GM19438 (cell line): ENCODE measurements at regions not wholly inside any gene's neighbourhood (a gene's known extent, or its start where the extent isn't known, plus 50 kb on each side); places are given as distances from the start of the nearest gene placed in this dataset.

Source experiments
- ATAC-seq: cut with Tn5 transposase; IDR thresholded peaks from one replicate; pipeline ENCODE4 v1.9.1; 2021; ENCODE audit warnings: low read depth; ENCODE audit not compliant: unreplicated experiment

GRCh38 chr5:68405784-68406743 is 190.5 kb downstream of the PIK3R1 start:
- ATAC-seq = no peak

GRCh38 chr5:68406767-68407241 is 191.2 kb downstream of the PIK3R1 start:
- peak; percentile 99 for ATAC-seq

GRCh38 chr5:68407311-68408239 is 192.0 kb downstream of the PIK3R1 start:
- ATAC-seq = peak; percentile 16

- no peak for ATAC-seq
Measured at GRCh38 chr5:68408345-68408871, 192.9 kb downstream of the PIK3R1 start.

- ATAC-seq = no peak
Measured at GRCh38 chr5:68409259-68409658, 193.7 kb downstream of the PIK3R1 start.

GRCh38 chr5:68411161-68411560 is 195.6 kb downstream of the PIK3R1 start:
- no peak for ATAC-seq

- no peak for ATAC-seq
Measured at GRCh38 chr5:68415177-68416085, 199.9 kb downstream of the PIK3R1 start.

GRCh38 chr5:68416714-68417113 is 201.2 kb downstream of the PIK3R1 start:
- ATAC-seq = no peak

- no peak for ATAC-seq
Measured at GRCh38 chr5:68418201-68418600, 202.6 kb downstream of the PIK3R1 start.

GRCh38 chr5:68418680-68419079 is 203.1 kb downstream of the PIK3R1 start:
- no peak for ATAC-seq

GRCh38 chr5:68419081-68419636 is 203.6 kb downstream of the PIK3R1 start:
- ATAC-seq = no peak

- no peak for ATAC-seq
Measured at GRCh38 chr5:68419637-68420452, 204.3 kb downstream of the PIK3R1 start.

- no peak for ATAC-seq
Measured at GRCh38 chr5:68420476-68421344, 205.2 kb downstream of the PIK3R1 start.

- ATAC-seq = no peak
Measured at GRCh38 chr5:68421485-68422220, 206.1 kb downstream of the PIK3R1 start.

- ATAC-seq = no peak
Measured at GRCh38 chr5:68423154-68423811, 207.7 kb downstream of the PIK3R1 start.

- ATAC-seq = peak; percentile 92
Measured at GRCh38 chr5:68424799-68425537, 209.4 kb downstream of the PIK3R1 start.
